GM23338 (cell line): ENCODE measurements at regions not wholly inside any gene's neighbourhood (a gene's known extent, or its start where the extent isn't known, plus 50 kb on each side); places are given as distances from the start of the nearest gene placed in this dataset.

Source experiments
- ATAC-seq: fragments of 200-7000 bp; cut with Tn5 transposase; 3 replicates; pipeline ENCODE4 v1.9.1; 2020
- DNase-seq: peaks from one replicate; pipeline ENCODE4 v3.0.0-alpha.2; 2015; ENCODE audit warnings: low spot score
- H2AFZ ChIP-seq: fragments of 200-600 bp; sonication (generic); 2 replicates; pipeline ENCODE4 v1.8.0; 2016; ENCODE audit warnings: antibody characterized with exemption, mild to moderate bottlenecking, moderate library complexity
- H3F3A ChIP-seq: fragments of 200-600 bp; sonication (generic); replicated peaks from 2 replicates; pipeline ENCODE4 v1.8.0; 2017; ENCODE audit warnings: antibody characterized with exemption, mixed run types, low read depth
- H3K27ac ChIP-seq: fragments of 200-600 bp; sonication (generic); 2 replicates; pipeline ENCODE4 v1.6.1; 2016; ENCODE audit warnings: low read depth
- H3K27me3 ChIP-seq: fragments of 200-600 bp; sonication (generic); 2 replicates; pipeline ENCODE4 v1.8.0; 2016; ENCODE audit warnings: mild to moderate bottlenecking, mixed run types, moderate library complexity; ENCODE audit not compliant: insufficient read depth
- H3K36me3 ChIP-seq: fragments of 200-600 bp; sonication (generic); 2 replicates; pipeline ENCODE4 v1.8.0; 2016; ENCODE audit warnings: mild to moderate bottlenecking; ENCODE audit not compliant: insufficient read depth
- H3K4me1 ChIP-seq: fragments of 200-600 bp; sonication (generic); 2 replicates; pipeline ENCODE4 v1.8.0; 2016; ENCODE audit warnings: mild to moderate bottlenecking, moderate library complexity; ENCODE audit not compliant: insufficient read depth
- H3K4me2 ChIP-seq: fragments of 200-600 bp; sonication (generic); 2 replicates; pipeline ENCODE4 v1.7.1; 2017; ENCODE audit warnings: mixed run types
- H3K4me3 ChIP-seq: fragments of 200-600 bp; sonication (generic); 2 replicates; pipeline ENCODE4 v1.6.1; 2016; ENCODE audit warnings: mixed run types
- H3K79me2 ChIP-seq: fragments of 200-600 bp; sonication (generic); replicated peaks from 2 replicates; pipeline ENCODE4 v1.8.0; 2017; ENCODE audit warnings: mild to moderate bottlenecking; ENCODE audit not compliant: insufficient read depth
- H3K9me2 ChIP-seq: fragments of 200-600 bp; sonication (generic); 2 replicates; pipeline ENCODE4 v1.8.0; 2017; ENCODE audit not compliant: insufficient read depth
- H4K20me1 ChIP-seq: fragments of 200-600 bp; sonication (generic); replicated peaks from 2 replicates; pipeline ENCODE4 v1.8.0; 2017; ENCODE audit warnings: mild to moderate bottlenecking; ENCODE audit not compliant: insufficient read depth
- H3K27ac Mint-ChIP-seq: 2 replicates; pipeline ENCODE4 v1.8.0; 2020; ENCODE audit warnings: inconsistent platforms, mild to moderate bottlenecking, moderate library complexity, mixed read lengths
- H3K27me3 Mint-ChIP-seq: 3 replicates; pipeline ENCODE4 v1.8.0; 2022; ENCODE audit warnings: low read depth, mild to moderate bottlenecking, moderate library complexity, mixed read lengths, inconsistent platforms; ENCODE audit not compliant: insufficient read depth, poor library complexity
- H3K36me3 Mint-ChIP-seq: 3 replicates; pipeline ENCODE4 v1.8.0; 2021; ENCODE audit warnings: low read depth, mild to moderate bottlenecking, inconsistent platforms, moderate library complexity, mixed read lengths
- H3K4me1 Mint-ChIP-seq: 3 replicates; pipeline ENCODE4 v1.8.0; 2020; ENCODE audit warnings: mild to moderate bottlenecking, inconsistent platforms, mixed read lengths
- H3K4me3 Mint-ChIP-seq: 3 replicates; pipeline ENCODE4 v1.8.0; 2021; ENCODE audit warnings: moderate library complexity, mild to moderate bottlenecking, inconsistent platforms, mixed read lengths
- H3K9me3 Mint-ChIP-seq: 3 replicates; pipeline ENCODE4 v1.8.0; 2020; ENCODE audit warnings: moderate library complexity, mild to moderate bottlenecking, inconsistent platforms, mixed read lengths
- CTCF ChIP-seq, 2 experiments: fragments of 200-600 bp in 1 of 2; sonication (generic) in 1 of 2; conservative IDR thresholded peaks; 2 replicates each; pipeline versions ENCODE4 v1.5.1 to v1.6.1; 2016 to 2017; ENCODE audit warnings: antibody characterized with exemption in 2 of 2, low read depth in 2 of 2, mild to moderate bottlenecking in 2 of 2, moderate library complexity in 1 of 2
- EZH2 ChIP-seq: fragments of 200-600 bp; sonication (generic); IDR thresholded peaks from one replicate; pipeline ENCODE4 v1.8.0; 2017; ENCODE audit warnings: antibody characterized with exemption, mild to moderate bottlenecking, low read depth; ENCODE audit not compliant: unreplicated experiment
- EZH2phosphoT487 ChIP-seq: fragments of 200-600 bp; sonication (generic); IDR thresholded peaks from one replicate; pipeline ENCODE4 v1.8.1; 2018; ENCODE audit warnings: antibody characterized with exemption; ENCODE audit not compliant: unreplicated experiment
- JUNB ChIP-seq: IDR thresholded peaks from one replicate; pipeline ENCODE4 v1.6.1; 2016; ENCODE audit warnings: antibody characterized with exemption; ENCODE audit not compliant: unreplicated experiment
- NANOG ChIP-seq: IDR thresholded peaks from 2 replicates; pipeline ENCODE4 v1.6.1; 2016; ENCODE audit warnings: antibody characterized with exemption, borderline replicate concordance
- POLR2AphosphoS5 ChIP-seq: IDR thresholded peaks from 2 replicates; pipeline ENCODE4 v1.6.1; 2016; ENCODE audit warnings: antibody characterized with exemption, low read depth
- STAT1 ChIP-seq: IDR thresholded peaks from one replicate; pipeline ENCODE4 v1.6.1; 2016; ENCODE audit warnings: antibody characterized with exemption; ENCODE audit not compliant: unreplicated experiment
- ZNF114 ChIP-seq: fragments of 250-450 bp; sonication (Bioruptor Pico); IDR thresholded peaks from 2 replicates; pipeline ENCODE4 v1.5.0; 2020; ENCODE audit warnings: mild to moderate bottlenecking, moderate library complexity
- ZNF462 ChIP-seq: fragments of 250-450 bp; sonication (Bioruptor Pico); IDR thresholded peaks from 2 replicates; pipeline ENCODE4 v1.5.0; 2020; ENCODE audit warnings: mild to moderate bottlenecking, moderate library complexity

- Mint-ChIP-seq H3K27ac (no peak overlapping the region), H3K27me3 (no peaks in the 10 kb centered on the region), H3K36me3 (peaks cover 7% of the 10 kb centered on the region; the same call in 2 of the 3 replicates), H3K9me3 (peaks cover 18% of the 10 kb centered on the region), H3K4me3 (no peak overlapping the region), H3K4me1 (no peaks in the 10 kb centered on the region)
- Histone ChIP-seq H3K9me2 (no peaks in the 10 kb centered on the region), H3K4me2 (no peak overlapping the region), H3K4me3 (no peak overlapping the region), H3F3A (no peaks in the 10 kb centered on the region), H3K79me2 (no peaks in the 10 kb centered on the region), H3K27me3 (no peaks in the 10 kb centered on the region), H2AFZ (no peak overlapping the region), H3K4me1 (no peaks in the 10 kb centered on the region), H3K27ac (no peak overlapping the region), H3K36me3 (no peaks in the 10 kb centered on the region), H4K20me1 (no peaks in the 10 kb centered on the region)
- TF ChIP-seq ZNF114 (CRISPR knock-in tag) (no peak), ZNF462 (CRISPR knock-in tag) (no peak), CTCF (conservative IDR thresholded peaks at IDR 0.05; ENCODE audit: low read depth in 2 of 2) (no peak), EZH2 (no peak), STAT1 (no peak), EZH2phosphoT487 (no peak), JUNB (no peak), POLR2AphosphoS5 (no peak), NANOG (no peak)
- ATAC-seq (no peak), DNase-seq (no peak)
Observed at GRCh38 chr2:59701271-59701994, 852.0 kb downstream of the BCL11A start.
